SU-DHL-6 (cell line): ENCODE measurements at regions not wholly inside any gene's neighbourhood (a gene's known extent, or its start where the extent isn't known, plus 50 kb on each side); places are given as distances from the start of the nearest gene placed in this dataset.

ENCODE experiments used
- EZH2phosphoT487 ChIP-seq: fragments of 200-600 bp; sonication (generic), shearing (Covaris generic); conservative IDR thresholded peaks from 2 replicates; pipeline ENCODE4 v1.6.1; 2018; ENCODE audit warnings: mild to moderate bottlenecking, antibody characterized with exemption, low read length, moderate library complexity, mixed read lengths
- TF ChIP-seq, protein P1 (sequence below): fragments of 200-600 bp; sonication (generic); IDR thresholded peaks from one replicate; pipeline ENCODE4 v1.5.1; 2017; ENCODE audit warnings: antibody characterized with exemption, mild to moderate bottlenecking, low read length, moderate library complexity; ENCODE audit not compliant: insufficient read depth, poor library complexity, severe bottlenecking

DNA sequence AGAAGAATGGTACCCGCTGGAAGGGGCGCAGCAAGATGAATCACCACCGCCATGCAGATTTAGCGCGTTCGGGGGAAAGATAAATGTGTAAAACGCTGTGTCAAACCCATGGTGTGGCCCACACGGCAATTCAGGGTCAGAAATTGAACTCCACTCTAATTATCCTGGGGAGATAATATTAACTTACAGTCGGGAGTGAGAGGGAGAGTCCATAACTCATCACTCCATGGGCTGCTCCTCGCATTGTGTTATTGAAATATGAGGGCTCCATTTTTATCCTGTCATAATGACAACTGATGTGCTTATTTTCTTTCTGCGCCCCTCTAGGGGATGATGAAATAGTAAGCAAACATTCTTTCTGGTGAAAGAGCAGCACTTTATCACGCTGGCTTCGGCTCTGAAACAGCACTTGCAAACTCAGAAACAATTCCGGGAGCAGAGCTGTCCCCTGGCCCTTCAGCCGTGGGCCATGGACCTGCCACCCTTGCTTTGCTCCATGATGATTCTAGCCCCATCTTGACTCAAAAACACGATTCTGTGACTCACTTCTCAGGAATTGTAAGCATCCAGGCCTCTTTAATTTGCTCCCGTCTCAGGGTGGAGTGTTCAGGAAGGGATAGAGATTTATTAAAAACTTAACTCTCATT lies 431.6 kb downstream of the IRX1 start:
- TF ChIP-seq, protein P1, sequence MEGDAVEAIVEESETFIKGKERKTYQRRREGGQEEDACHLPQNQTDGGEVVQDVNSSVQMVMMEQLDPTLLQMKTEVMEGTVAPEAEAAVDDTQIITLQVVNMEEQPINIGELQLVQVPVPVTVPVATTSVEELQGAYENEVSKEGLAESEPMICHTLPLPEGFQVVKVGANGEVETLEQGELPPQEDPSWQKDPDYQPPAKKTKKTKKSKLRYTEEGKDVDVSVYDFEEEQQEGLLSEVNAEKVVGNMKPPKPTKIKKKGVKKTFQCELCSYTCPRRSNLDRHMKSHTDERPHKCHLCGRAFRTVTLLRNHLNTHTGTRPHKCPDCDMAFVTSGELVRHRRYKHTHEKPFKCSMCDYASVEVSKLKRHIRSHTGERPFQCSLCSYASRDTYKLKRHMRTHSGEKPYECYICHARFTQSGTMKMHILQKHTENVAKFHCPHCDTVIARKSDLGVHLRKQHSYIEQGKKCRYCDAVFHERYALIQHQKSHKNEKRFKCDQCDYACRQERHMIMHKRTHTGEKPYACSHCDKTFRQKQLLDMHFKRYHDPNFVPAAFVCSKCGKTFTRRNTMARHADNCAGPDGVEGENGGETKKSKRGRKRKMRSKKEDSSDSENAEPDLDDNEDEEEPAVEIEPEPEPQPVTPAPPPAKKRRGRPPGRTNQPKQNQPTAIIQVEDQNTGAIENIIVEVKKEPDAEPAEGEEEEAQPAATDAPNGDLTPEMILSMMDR, result no peak
- no peak for TF ChIP-seq EZH2phosphoT487
